Fibroblast of lung (primary cell): ENCODE measurements at regions not wholly inside any gene's neighbourhood (a gene's known extent, or its start where the extent isn't known, plus 50 kb on each side); places are given as distances from the start of the nearest gene placed in this dataset.

Experiments used
- DNase-seq, 2 donors: peaks; one replicate each; pipeline versions ENCODE4 v3.0.0 to v3.0.0-alpha.2; 2010; ENCODE audit warnings: low read depth in 2 of 2
- H2AFZ ChIP-seq: 2 replicates; pipeline ENCODE4 v1.5.1; 2012; ENCODE audit warnings: low read length, control low read depth, inconsistent platforms
- H3K27ac ChIP-seq: 2 replicates; pipeline ENCODE4 v1.5.1; 2011; ENCODE audit warnings: low read length, control low read depth; ENCODE audit not compliant: insufficient read depth
- H3K27me3 ChIP-seq: 2 replicates; pipeline ENCODE4 v1.5.1; 2011; ENCODE audit warnings: mild to moderate bottlenecking, low read length; ENCODE audit not compliant: control insufficient read depth, insufficient read depth
- H3K36me3 ChIP-seq: 2 replicates; pipeline ENCODE4 v1.5.1; 2011; ENCODE audit warnings: low read length; ENCODE audit not compliant: control insufficient read depth, insufficient read depth
- H3K4me1 ChIP-seq: 2 replicates; pipeline ENCODE4 v1.5.1; 2011; ENCODE audit warnings: low read length; ENCODE audit not compliant: control insufficient read depth, insufficient read depth; ENCODE audit errors: extremely low read depth
- H3K4me2 ChIP-seq: 2 replicates; pipeline ENCODE4 v1.5.1; 2011; ENCODE audit warnings: low read length, control low read depth; ENCODE audit not compliant: insufficient read depth; ENCODE audit errors: extremely low read depth
- H3K4me3 ChIP-seq, 4 experiments: fragments of 200-600 bp in 1 of 4; sonication (generic) in 1 of 4; replicated peaks in 1 of 4; 2 replicates each; pipeline ENCODE4 v1.5.1; 2011 to 2016; ENCODE audit warnings: low read length in 4 of 4, low read depth in 3 of 4, mild to moderate bottlenecking in 3 of 4, control low read depth in 2 of 4, inconsistent platforms in 1 of 4, mixed read lengths in 1 of 4; ENCODE audit not compliant: insufficient read depth in 1 of 4; ENCODE audit errors: control extremely low read depth in 1 of 4
- H3K79me2 ChIP-seq: 2 replicates; pipeline ENCODE4 v1.5.1; 2012; ENCODE audit warnings: mild to moderate bottlenecking, low read length, inconsistent platforms; ENCODE audit not compliant: control insufficient read depth, insufficient read depth
- H3K9ac ChIP-seq: 2 replicates; pipeline ENCODE4 v1.5.1; 2011; ENCODE audit warnings: mild to moderate bottlenecking, low read length, control low read depth; ENCODE audit not compliant: insufficient read depth
- H3K9me3 ChIP-seq: 2 replicates; pipeline ENCODE4 v1.5.1; 2012; ENCODE audit warnings: low read depth, low read length; ENCODE audit not compliant: control insufficient read depth, insufficient read depth
- H4K20me1 ChIP-seq: 2 replicates; pipeline ENCODE4 v1.5.1; 2011; ENCODE audit warnings: low read length; ENCODE audit not compliant: control insufficient read depth, insufficient read depth; ENCODE audit errors: extremely low read depth
- CTCF ChIP-seq, 2 donors: IDR thresholded peaks in 1 of 2; conservative IDR thresholded peaks in 1 of 2; 1 replicate in 1 of 2; 2 replicates in 1 of 2; pipeline ENCODE4 v1.5.1; 2011 to 2012; ENCODE audit warnings: low read length in 2 of 2, control low read depth in 1 of 2, inconsistent platforms in 1 of 2, low read depth in 1 of 2, mild to moderate bottlenecking in 1 of 2
- EZH2 ChIP-seq: IDR thresholded peaks from 2 replicates; pipeline ENCODE4 v1.5.1; 2012; ENCODE audit warnings: low read length, control low read depth, mild to moderate bottlenecking; ENCODE audit errors: missing control alignments

GRCh38 chr4:147182041-147182440 is 236.4 kb upstream of the TTC29 start:
- TF ChIP-seq CTCF (conservative IDR thresholded peaks at IDR 0.05 in 1 of 2, IDR thresholded peaks at IDR 0.05 in 1 of 2; ENCODE audit: low read depth in 1 of 2, low read length in 2 of 2) (no peak), EZH2 (no peak)
- no peaks in the 10 kb centered on the region for H3K36me3 ChIP-seq
- no peak overlapping the region for H3K4me3 ChIP-seq
- peak in 1 of 2 donors; percentile 28 for DNase-seq
- no peaks in the 10 kb centered on the region for H3K4me1 ChIP-seq
- no peak overlapping the region for H2AFZ ChIP-seq
- no peaks in the 10 kb centered on the region for H3K79me2 ChIP-seq
- H3K27ac ChIP-seq = no peak overlapping the region
- H3K9me3 ChIP-seq = no peaks in the 10 kb centered on the region
- no peaks in the 10 kb centered on the region for H3K27me3 ChIP-seq
- H3K9ac ChIP-seq = no peak overlapping the region
- no peak overlapping the region for H3K4me2 ChIP-seq
- H4K20me1 ChIP-seq = no peaks in the 10 kb centered on the region

- Histone ChIP-seq H3K9me3 (no peaks in the 10 kb centered on the region), H3K4me3 (no peak overlapping the region), H3K79me2 (no peaks in the 10 kb centered on the region), H3K27me3 (no peaks in the 10 kb centered on the region), H3K4me2 (no peak overlapping the region), H3K36me3 (no peaks in the 10 kb centered on the region), H4K20me1 (no peaks in the 10 kb centered on the region), H3K27ac (no peak overlapping the region), H2AFZ (no peak overlapping the region), H3K4me1 (no peaks in the 10 kb centered on the region), H3K9ac (no peak overlapping the region)
- peak in 1 of 2 donors; percentile 9 for DNase-seq
- TF ChIP-seq EZH2 = no peak
- no peak for TF ChIP-seq CTCF (conservative IDR thresholded peaks at IDR 0.05 in 1 of 2, IDR thresholded peaks at IDR 0.05 in 1 of 2; ENCODE audit: low read depth in 1 of 2, low read length in 2 of 2)
Observed at GRCh38 chr4:147192679-147193078, 247.0 kb upstream of the TTC29 start.

- H3K79me2 ChIP-seq = no peaks in the 10 kb centered on the region
- H3K4me1 ChIP-seq = no peaks in the 10 kb centered on the region
- H3K36me3 ChIP-seq = no peaks in the 10 kb centered on the region
- TF ChIP-seq CTCF (conservative IDR thresholded peaks at IDR 0.05 in 1 of 2, IDR thresholded peaks at IDR 0.05 in 1 of 2; ENCODE audit: low read depth in 1 of 2, low read length in 2 of 2) = no peak
- no peak for TF ChIP-seq EZH2
- H3K27ac ChIP-seq = no peak overlapping the region
- H3K9me3 ChIP-seq = no peaks in the 10 kb centered on the region
- no peak overlapping the region for H3K4me3 ChIP-seq
- no peaks in the 10 kb centered on the region for H4K20me1 ChIP-seq
- H3K4me2 ChIP-seq = no peak overlapping the region
- H2AFZ ChIP-seq = peak overlapping the region; percentile 73
- H3K9ac ChIP-seq = no peak overlapping the region
- DNase-seq = peak; percentile 12 to 13
- no peaks in the 10 kb centered on the region for H3K27me3 ChIP-seq
Observed at GRCh38 chr4:147194114-147194513, 248.4 kb upstream of the TTC29 start.
